Uterus (tissue), 2 donors: ENCODE measurements at regions not wholly inside any gene's neighbourhood (a gene's known extent, or its start where the extent isn't known, plus 50 kb on each side); places are given as distances from the start of the nearest gene placed in this dataset.

Experiments
- CTCF ChIP-seq, 4 experiments: fragments of 200-600 bp in 2 of 4; fragments of 450-650 bp in 2 of 4; sonication (generic) in 2 of 4; IDR thresholded peaks; one replicate each; pipeline ENCODE4 v1.5.1; 2016 to 2019; ENCODE audit warnings: antibody characterized with exemption in 4 of 4, mild to moderate bottlenecking in 2 of 4, moderate library complexity in 1 of 4
- POLR2A ChIP-seq, 2 donors: fragments of 450-650 bp; IDR thresholded peaks; one replicate each; pipeline ENCODE4 v1.6.1; 2016; ENCODE audit warnings: antibody characterized with exemption in 2 of 2, mild to moderate bottlenecking in 1 of 2, moderate library complexity in 1 of 2

GRCh38 chr7:25754751-25755150 lies 397.2 kb upstream of the NFE2L3 start:
- TF ChIP-seq POLR2A (IDR thresholded peaks at IDR 0.05), result no peak
- no peak for TF ChIP-seq CTCF (IDR thresholded peaks at IDR 0.05)
